NCI-H82 treated with DMSO at 0.1 percent for 48 hours (cell line): ENCODE measurements at regions not wholly inside any gene's neighbourhood (a gene's known extent, or its start where the extent isn't known, plus 50 kb on each side); places are given as distances from the start of the nearest gene placed in this dataset.
"Not testable (repeated sequence)": the region's sequence is repeated elsewhere in the genome, so short reads cannot be mapped to it uniquely, and the experiment has no call there.

Experiments used
- DNase-seq: peaks from one replicate; lab custom pipeline; 2025; ENCODE audit not compliant: unreplicated experiment; lab: John Stamatoyannopoulos, UW

- DNase-seq: not testable (repeated sequence)
These were observed 541.0 kb downstream of the DCDC2C start for GRCh38 chr2:4244422-4244821.

GRCh38 chr2:4246364-4247131, 543.2 kb downstream of the DCDC2C start:
- no peak for DNase-seq

- DNase-seq: no peak
These were observed 544.4 kb downstream of the DCDC2C start for GRCh38 chr2:4247791-4248190.

- DNase-seq: no peak
These were observed 552.1 kb downstream of the DCDC2C start for GRCh38 chr2:4255491-4255890.

- no peak for DNase-seq
These were observed 553.0 kb downstream of the DCDC2C start for GRCh38 chr2:4256351-4256750.

GRCh38 chr2:4258563-4258962, 555.2 kb downstream of the DCDC2C start:
- no peak for DNase-seq

GRCh38 chr2:4265936-4266335, 562.6 kb downstream of the DCDC2C start:
- DNase-seq: no peak

GRCh38 chr2:4269885-4270284, 566.5 kb downstream of the DCDC2C start:
- DNase-seq: no peak

GRCh38 chr2:4272261-4272858, 569.0 kb downstream of the DCDC2C start:
- DNase-seq: no peak

GRCh38 chr2:4278392-4278791, 575.0 kb downstream of the DCDC2C start:
- DNase-seq: no peak

GRCh38 chr2:4279431-4279830, 576.1 kb downstream of the DCDC2C start:
- no peak for DNase-seq

- no peak for DNase-seq
These were observed 588.1 kb downstream of the DCDC2C start for GRCh38 chr2:4291430-4291829.

- DNase-seq: no peak
These were observed 592.3 kb downstream of the DCDC2C start for GRCh38 chr2:4295680-4296079.

GRCh38 chr2:4300616-4301015, 597.2 kb downstream of the DCDC2C start:
- no peak for DNase-seq

GRCh38 chr2:4324531-4324930, 621.2 kb downstream of the DCDC2C start:
- DNase-seq: no peak

- DNase-seq: no peak
These were observed 633.5 kb downstream of the DCDC2C start for GRCh38 chr2:4336864-4337263.

GRCh38 chr2:4338345-4338744, 635.0 kb downstream of the DCDC2C start:
- DNase-seq: no peak

GRCh38 chr2:4340536-4340935, 637.2 kb downstream of the DCDC2C start:
- no peak for DNase-seq

- DNase-seq: no peak
These were observed 643.3 kb downstream of the DCDC2C start for GRCh38 chr2:4346628-4347027.

GRCh38 chr2:4353668-4354067, 650.3 kb downstream of the DCDC2C start:
- no peak for DNase-seq

GRCh38 chr2:4354164-4354563, 650.8 kb downstream of the DCDC2C start:
- no peak for DNase-seq

GRCh38 chr2:4354678-4355077, 651.3 kb downstream of the DCDC2C start:
- no peak for DNase-seq

- DNase-seq: no peak
These were observed 652.7 kb downstream of the DCDC2C start for GRCh38 chr2:4356109-4356508.
